ENCODE measurements at regions not wholly inside any gene's neighbourhood (a gene's known extent, or its start where the extent isn't known, plus 50 kb on each side); places are given as distances from the start of the nearest gene placed in this dataset.

- no peak overlapping the region for H3K4me2 ChIP-seq (ENCODE audit: low read length)
- no peaks in the 10 kb centered on the region for H4K20me1 ChIP-seq (ENCODE audit: insufficient read depth)
- no peaks in the 10 kb centered on the region for H3K27me3 ChIP-seq (ENCODE audit: insufficient read depth, low read depth, low read length)
- H3K9me2 ChIP-seq (ENCODE audit: insufficient read depth, low read length) = no peaks in the 10 kb centered on the region
- H2AFZ ChIP-seq (ENCODE audit: low read depth, low read length) = no peak overlapping the region
- no peaks in the 10 kb centered on the region for H3F3A ChIP-seq (ENCODE audit: insufficient read depth, low read length, poor library complexity, severe bottlenecking)
- no peak overlapping the region for H3K9ac ChIP-seq (ENCODE audit: low read length)
- no peaks in the 10 kb centered on the region for H3K9me3 ChIP-seq (ENCODE audit: low read length)
- no peaks in the 10 kb centered on the region for H3K79me2 ChIP-seq (replicated peaks; ENCODE audit: insufficient read depth, low read length)
- H3K4me3 ChIP-seq (ENCODE audit: low read length) = no peak overlapping the region
- TF ChIP-seq EZH2 (IDR thresholded peaks at IDR 0.05; ENCODE audit: borderline replicate concordance, insufficient read depth, low read length, poor library complexity, severe bottlenecking) = no peak
- TF ChIP-seq EP300 (conservative IDR thresholded peaks at IDR 0.05; ENCODE audit: poor library complexity, severe bottlenecking) = no peak
- TF ChIP-seq TAF1 (IDR thresholded peaks at IDR 0.05; ENCODE audit: low read depth) = no peak
- TF ChIP-seq MXI1 (conservative IDR thresholded peaks at IDR 0.05; ENCODE audit: poor library complexity, severe bottlenecking) = no peak
- no peak for TF ChIP-seq SMC3 (conservative IDR thresholded peaks at IDR 0.05; ENCODE audit: poor library complexity)
- TF ChIP-seq RAD21 (conservative IDR thresholded peaks at IDR 0.05) = no peak
- no peak for TF ChIP-seq REST (IDR thresholded peaks at IDR 0.05; ENCODE audit: borderline replicate concordance)
- no peak for TF ChIP-seq POLR2AphosphoS5 (IDR thresholded peaks at IDR 0.05)
- TF ChIP-seq CTCF (IDR thresholded peaks at IDR 0.05; ENCODE audit: poor library complexity, severe bottlenecking) = no peak
- no peaks in the 10 kb centered on the region for H3K36me3 ChIP-seq (ENCODE audit: insufficient read depth, low read length)
- no peak overlapping the region for H3K27ac ChIP-seq (ENCODE audit: low read length)
Measured at GRCh38 chr3:187448674-187449073, 80.5 kb downstream of the RTP4 start.

GRCh38 chr3:187447737-187448136 is 79.6 kb downstream of the RTP4 start:
- H3K9ac ChIP-seq (ENCODE audit: low read length) = no peak overlapping the region
- H3K4me3 ChIP-seq (ENCODE audit: low read length) = no peak overlapping the region
- no peaks in the 10 kb centered on the region for H4K20me1 ChIP-seq (ENCODE audit: insufficient read depth)
- TF ChIP-seq EP300 (conservative IDR thresholded peaks at IDR 0.05; ENCODE audit: poor library complexity, severe bottlenecking) (no peak), RAD21 (conservative IDR thresholded peaks at IDR 0.05) (no peak), MXI1 (conservative IDR thresholded peaks at IDR 0.05; ENCODE audit: poor library complexity, severe bottlenecking) (no peak), EZH2 (IDR thresholded peaks at IDR 0.05; ENCODE audit: borderline replicate concordance, insufficient read depth, low read length, poor library complexity, severe bottlenecking) (no peak), CTCF (IDR thresholded peaks at IDR 0.05; ENCODE audit: poor library complexity, severe bottlenecking) (no peak)
- no peaks in the 10 kb centered on the region for H3K9me3 ChIP-seq (ENCODE audit: low read length)
- H3K27ac ChIP-seq (ENCODE audit: low read length) = no peak overlapping the region
- no peak overlapping the region for H2AFZ ChIP-seq (ENCODE audit: low read depth, low read length)
- no peaks in the 10 kb centered on the region for H3K27me3 ChIP-seq (ENCODE audit: insufficient read depth, low read depth, low read length)
- H3K36me3 ChIP-seq (ENCODE audit: insufficient read depth, low read length) = no peaks in the 10 kb centered on the region
- no peaks in the 10 kb centered on the region for H3K9me2 ChIP-seq (ENCODE audit: insufficient read depth, low read length)
- H3K4me2 ChIP-seq (ENCODE audit: low read length) = no peak overlapping the region
- H3K79me2 ChIP-seq (replicated peaks; ENCODE audit: insufficient read depth, low read length) = no peaks in the 10 kb centered on the region
- H3F3A ChIP-seq (ENCODE audit: insufficient read depth, low read length, poor library complexity, severe bottlenecking) = no peaks in the 10 kb centered on the region
